HG02840 (cell line): ENCODE measurements at regions not wholly inside any gene's neighbourhood (a gene's known extent, or its start where the extent isn't known, plus 50 kb on each side); places are given as distances from the start of the nearest gene placed in this dataset.
A peak's percentile ranks its signal among the peaks of the same experiment; 100 is the strongest.

Experiments
- ATAC-seq: cut with Tn5 transposase; IDR thresholded peaks from one replicate; pipeline ENCODE4 v1.9.1; 2021; ENCODE audit warnings: mild to moderate bottlenecking, moderate library complexity, moderate number of reproducible peaks; ENCODE audit not compliant: unreplicated experiment, low FRiP score

DNA sequence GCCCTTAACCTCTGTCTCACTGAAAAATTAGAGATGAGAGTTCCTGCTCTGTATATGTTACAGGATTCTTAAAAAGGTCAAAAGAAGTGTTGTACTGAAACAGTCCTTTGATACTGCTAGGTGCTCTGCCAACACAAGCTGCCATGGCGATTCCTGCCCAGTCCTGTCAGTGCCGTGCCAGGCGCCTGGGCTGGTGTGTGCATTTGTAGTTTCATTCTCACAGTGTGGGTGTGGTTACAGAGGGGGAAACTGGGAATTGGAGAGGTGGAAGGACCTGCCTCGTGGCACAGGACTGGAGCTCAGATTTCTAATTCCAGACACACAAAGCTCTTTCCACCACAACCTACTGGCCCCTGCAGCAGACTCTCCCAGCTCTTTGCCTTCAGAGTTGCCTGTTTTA, 122.3 kb upstream of the RAB6C start:
- ATAC-seq, result no peak

DNA sequence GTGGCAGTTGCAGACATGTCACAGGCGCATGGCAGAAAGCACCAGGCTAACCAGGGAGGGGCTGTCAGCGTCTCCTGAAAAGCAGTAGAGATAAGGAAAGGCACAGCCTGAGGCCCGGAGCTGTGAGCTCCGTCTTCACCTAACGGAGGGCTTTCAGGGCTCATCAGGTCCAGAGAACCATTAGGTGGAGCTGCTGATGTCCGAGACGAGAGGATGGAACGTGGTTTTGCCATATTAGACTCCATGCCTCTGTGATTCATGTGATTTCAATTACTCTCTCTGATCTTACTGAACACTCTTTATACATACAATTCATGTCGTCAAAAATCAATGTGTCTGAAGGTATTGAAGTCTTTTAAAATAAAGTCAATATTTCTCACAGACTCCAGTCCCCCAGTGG, 120.3 kb upstream of the RAB6C start:
- no peak for ATAC-seq

DNA sequence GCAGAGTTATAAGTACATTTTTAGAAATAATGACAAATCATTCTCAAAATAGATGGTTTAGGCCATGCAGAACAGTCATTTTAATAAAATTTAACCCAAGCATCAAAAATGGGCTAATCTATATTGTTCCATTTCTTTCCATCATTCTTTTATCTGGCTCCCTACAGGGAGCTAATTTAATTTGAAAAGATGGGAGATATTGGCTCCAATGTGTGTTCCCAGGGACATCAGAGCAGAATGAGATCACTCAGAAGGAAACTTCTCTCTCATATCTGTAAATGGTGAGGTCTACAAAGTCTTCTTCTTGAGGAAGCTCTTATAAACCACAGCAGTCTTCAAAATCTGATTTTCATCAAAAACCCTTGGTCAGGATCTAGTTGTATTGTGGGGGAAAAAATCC, 119.4 kb upstream of the RAB6C start:
- ATAC-seq, result no peak

DNA sequence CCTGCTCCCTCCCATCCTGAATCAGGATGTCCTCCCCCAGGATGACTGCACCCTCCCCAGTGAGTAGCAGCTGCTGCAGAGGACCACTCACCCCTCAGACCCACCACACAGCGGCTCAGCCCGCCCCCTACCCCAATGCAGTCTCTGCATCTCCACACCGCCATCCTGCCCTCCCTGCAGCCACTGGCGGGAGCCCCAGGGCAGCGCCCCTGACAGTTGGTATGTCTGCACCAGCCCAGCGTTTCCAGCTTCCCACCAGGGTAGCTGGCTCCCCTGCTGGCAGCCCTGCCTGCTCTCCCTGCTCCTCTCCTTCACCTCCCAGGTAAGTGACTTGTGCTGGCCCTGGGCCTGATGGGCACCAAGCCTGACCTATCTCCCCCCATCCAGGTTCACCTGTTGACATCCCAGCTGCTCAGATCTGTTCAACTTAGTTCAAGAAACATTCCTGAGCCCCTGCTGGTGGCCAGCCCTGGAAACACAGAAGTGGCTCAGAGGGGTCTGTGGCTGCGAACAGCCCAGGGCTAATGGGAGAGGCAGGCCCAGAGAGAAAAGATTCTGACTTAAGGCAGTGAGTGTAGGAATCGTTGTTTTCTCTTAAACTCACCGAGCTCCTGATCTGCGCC, 117.7 kb upstream of the RAB6C start:
- ATAC-seq, result no peak

DNA sequence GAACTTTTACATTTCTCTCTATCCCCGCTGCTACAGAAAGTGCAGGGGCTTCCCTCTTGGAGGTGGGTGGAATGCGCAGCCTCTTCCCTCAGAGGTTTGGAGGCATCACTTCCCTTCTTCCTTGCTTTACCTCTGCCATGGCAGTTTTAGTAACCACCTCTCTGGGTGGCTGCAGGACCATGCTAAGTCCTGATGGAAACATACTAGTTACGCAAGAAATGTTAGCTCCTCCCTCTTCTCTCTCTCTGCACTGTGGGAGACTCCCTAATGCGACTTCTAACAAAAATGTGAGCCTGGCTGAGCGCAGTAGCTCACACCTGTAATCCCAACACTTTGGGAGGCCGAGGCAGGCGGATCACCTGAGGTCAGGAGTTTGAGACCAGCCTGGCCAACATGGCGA, 116.8 kb upstream of the RAB6C start:
- no peak for ATAC-seq

DNA sequence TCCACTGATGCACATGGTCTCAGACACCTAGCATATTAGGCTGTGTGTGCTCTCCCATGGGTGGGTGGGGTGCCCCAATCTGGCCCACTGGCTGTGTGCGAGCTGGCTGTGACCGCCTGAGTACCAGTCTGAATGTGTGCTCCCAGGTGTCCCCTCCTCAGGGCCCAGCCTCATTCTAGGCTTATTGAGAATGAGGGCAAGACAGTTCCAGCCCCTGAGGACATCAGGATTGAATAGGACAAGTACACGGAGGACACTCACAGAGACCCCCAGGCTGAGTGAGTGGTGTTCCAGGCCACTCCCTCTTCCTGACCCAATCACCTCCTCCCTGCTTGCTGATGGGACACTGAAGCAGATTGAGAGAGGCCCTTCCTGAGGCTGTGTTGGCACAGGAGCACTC, 116.1 kb upstream of the RAB6C start:
- no peak for ATAC-seq

DNA sequence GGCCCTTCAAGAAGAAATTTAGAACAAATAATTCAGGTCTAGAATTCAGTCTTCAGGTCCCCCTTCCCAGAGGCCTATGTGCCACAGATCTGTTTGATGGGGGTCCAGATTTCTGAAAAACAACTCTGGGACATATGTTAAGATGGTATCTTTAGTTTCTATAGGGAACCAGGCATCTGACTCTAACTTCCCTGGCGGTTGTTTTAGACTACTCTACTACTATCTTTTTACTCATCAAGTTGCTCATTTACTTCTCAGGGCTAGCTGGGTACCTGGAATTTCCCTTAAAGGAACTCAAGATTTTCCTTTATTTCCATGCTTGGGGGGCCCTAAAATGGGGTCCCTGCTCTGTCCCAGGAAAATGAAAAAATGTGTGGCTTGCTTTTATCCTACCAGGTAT, 114.7 kb upstream of the RAB6C start:
- no peak for ATAC-seq

DNA sequence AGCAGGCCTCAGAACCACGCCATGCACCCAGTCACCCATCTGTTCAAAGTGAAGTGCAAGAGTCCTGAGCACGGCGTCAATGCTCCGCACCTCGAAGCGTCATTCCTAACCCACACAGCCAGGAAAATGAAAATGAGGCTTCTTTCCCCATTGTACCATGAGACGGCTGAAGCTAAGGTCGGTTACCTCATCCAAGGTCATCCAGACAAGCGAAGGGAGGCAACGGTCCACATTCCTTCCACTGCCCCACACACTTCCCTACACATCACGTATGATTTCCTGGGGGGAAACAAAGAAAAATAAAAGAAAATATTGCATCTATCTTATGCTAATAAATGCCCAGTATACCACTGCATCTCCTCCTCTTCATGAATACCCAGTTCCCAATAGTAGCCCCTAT, 113.5 kb upstream of the RAB6C start:
- no peak for ATAC-seq

DNA sequence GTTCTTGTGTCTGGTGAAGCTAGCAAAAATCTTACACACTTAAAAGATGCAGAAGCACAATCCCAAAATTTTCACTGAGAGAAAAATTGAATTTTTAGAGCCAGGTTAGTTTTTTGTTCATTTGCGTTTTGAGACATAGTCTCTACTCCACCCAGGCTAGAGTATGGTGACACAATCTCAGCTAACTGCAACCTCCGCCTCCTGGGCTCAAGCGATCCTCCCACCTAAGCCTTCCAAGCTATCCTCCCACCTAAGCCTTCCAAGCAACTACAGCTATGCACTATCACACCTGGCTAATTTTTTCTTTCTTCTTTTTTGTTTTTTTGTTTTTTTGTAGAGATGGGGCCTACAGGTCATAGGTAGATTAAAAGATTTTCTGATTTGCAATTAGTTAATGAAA, 113.1 kb upstream of the RAB6C start:
- ATAC-seq, result no peak

DNA sequence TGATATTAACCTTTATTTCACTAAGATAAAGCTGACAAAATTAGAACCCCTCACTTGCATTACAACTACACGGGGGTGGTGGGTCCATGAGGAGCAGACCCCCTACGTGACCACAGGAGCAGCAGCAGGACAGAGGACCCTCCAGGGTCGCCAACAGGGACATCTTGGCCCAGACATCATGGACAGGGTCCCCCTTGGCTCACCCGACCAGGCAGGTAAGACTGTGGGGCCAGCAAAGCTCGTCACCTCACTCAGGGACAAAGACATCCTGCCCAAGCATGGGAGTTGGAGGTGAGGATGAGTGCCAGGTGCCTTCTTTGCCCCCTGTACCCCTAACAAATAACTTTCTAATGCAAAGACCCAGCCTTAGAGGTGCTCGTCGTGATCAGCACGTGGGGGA, 111.3 kb upstream of the RAB6C start:
- ATAC-seq, result no peak

DNA sequence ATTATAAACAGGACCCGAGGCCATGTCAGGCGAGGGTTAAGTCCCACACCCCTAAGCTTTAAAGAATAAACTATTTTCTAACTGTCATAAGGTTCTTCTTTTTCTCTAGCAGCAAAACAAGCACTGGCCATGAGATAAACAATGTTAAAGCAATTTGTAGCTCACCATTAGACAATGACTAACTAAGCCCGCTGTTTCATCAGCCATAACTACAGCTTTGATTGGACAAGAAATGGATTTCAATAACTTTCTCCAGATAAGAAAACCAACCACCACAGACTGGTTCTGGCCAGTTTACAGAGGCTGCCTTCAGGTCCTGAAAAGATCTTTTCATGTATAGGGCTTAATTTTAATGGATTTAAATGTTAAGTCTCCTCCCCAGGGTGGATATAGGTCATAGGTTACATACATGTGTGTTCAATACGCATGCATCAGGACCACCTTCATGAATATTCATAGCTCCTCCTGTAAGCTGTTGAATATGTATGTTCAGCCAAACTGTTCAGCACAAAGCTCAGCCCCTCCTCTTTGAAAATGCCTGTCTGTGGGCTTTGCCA, 108.7 kb upstream of the RAB6C start:
- no peak for ATAC-seq

DNA sequence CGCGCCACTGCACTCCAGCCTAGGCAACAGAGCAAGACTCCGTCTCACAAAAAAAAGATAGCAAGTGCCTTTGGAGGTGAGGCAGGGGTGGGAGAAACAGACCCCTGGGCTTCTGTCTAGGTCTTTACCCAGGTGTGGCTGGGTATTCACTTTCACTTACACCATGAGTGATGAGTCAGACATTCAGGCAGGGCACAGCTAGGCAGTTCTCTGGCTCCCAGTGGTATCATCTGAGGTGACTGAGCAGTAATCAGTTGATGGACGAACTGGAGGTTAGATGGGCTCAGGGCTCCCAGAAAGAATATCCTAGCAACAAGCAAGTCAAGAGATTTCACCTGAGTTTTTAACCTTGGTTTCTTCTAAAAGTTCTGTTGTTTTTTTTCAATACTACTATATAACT, 107.0 kb upstream of the RAB6C start:
- no peak for ATAC-seq

DNA sequence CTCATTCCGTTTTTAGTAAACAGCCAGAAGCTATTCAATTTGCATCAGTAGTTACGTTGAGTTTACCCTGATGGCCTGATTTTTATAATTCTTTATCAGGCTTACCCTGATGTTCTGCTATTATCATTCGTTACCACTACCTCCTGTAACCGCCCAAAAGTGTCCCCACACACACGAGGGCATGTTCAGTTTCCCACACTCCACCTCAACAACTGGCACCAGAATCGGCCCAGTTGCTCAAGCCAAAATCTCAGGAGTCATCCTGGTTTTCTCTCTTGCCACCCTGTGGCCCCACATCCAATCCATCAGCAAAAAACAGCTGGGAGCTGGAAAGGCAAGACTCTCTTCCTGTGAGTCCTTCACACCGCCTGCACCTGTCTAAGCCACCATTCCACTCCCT, 102.9 kb upstream of the RAB6C start:
- ATAC-seq, result no peak

DNA sequence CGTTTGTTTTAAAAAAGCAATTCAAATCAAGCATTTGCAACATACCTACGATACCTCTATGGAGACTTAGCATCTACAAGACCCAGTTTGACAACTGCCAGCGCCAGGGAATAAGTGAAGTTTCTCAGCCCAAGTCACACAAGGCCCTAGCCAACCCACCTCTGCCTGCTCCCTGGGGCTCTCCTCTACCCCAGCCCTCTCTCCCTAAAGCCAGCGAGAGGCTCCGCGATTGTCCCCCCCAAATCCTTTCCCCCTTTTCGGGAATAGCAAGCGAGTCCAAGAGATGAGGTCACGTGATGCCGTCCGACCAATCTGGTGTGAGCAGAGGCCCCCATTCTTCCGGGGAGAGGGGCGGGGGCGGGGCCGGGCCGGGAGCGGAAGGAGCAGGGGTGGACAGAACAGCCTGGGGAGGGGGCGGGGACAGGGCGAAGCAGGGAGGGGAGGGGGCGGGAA, 102.2 kb upstream of the RAB6C start:
- peak; percentile 65 for ATAC-seq

DNA sequence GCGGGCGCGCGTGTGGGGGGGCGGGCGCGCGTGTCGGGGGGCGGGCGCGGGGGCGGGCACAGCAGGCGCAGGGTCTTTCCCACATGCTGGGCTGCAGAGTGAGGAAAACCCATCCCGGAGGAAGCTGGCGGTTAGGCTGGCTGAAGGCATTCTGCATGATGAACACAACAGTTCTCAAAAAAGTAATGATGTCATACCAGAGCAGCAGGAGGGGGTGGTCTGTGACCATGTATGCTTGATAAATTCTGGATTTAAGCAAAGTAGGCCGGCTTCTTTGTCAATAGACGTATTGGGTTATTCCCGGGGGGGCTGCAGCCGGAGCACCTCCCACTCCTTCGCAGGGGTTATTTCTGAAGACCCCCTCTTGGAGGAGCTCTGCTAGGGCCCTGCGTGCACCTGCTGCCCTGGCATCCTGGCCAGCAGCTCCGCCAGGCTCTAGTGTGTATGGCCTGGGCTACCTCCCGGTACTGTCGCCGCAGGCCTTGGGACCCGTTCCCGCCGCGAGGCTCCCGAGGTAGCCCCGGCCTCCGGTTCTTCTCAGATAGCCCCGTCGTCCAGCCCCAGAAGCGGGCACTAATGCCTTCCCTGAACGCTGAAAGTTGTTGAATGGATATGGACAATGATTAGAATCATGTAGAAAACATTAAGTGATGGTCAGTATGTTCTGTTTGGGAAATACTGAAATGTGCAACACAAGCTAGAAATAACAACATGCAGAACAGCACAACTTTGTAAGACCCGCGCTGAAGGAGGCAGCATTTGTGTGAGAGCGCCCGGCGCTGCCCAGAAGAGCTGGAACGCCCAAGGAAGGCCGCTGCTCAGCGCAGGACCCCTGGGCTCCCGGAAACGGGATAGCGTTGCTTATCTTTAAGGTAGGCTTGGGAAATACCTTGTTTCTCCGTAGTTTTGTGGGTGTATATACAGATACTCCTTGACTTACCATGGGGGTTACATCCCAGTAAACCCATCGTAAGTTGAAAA, 101.4 kb upstream of the RAB6C start:
- ATAC-seq, result peak; percentile 26

DNA sequence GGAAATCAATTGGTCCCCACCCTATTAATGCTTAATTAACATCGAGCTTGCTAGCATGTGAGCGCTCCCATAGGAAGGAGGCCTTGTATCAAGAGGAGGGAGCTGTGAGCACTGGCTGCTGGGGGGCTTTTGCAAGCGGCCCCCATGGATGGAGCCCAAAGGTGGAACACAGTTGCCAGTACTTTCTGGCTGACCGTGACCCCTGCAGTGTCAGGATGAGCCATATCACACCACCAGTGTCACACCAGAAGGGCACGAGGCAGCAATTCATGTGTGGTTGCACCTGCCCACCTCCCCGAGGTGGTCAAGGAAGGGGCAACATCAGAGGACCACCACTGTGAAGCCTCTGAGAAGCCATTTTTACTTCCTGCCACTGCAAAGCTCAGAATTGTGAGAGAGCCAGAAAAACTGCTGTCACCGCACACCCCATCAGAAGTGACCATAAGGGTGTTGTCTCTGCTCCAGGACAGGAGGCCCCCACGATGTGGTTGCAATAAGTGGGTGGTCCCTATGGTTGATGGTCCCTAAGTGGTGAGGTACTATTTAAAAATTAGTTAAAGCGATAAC, 99.8 kb upstream of the RAB6C start:
- no peak for ATAC-seq

DNA sequence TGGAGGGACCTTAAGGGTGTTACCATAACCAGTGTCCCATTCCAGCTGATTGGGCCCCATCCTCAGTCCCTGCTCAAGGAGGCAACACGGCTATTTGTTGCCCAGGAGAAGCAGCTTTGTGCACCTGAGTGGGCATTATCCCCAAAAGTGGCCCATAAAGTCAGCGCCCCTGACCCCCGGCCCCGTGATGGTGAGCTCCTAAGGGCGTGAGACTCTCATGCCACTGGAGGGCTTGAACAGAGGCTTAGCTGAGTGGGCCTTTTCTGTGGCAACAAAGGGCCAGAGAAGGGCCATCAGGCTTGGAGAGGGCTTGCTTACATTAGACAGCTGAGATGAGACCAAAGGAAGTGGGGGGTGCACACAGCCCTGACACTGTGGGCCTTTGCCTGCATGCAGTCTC, 99.2 kb upstream of the RAB6C start:
- no peak for ATAC-seq

DNA sequence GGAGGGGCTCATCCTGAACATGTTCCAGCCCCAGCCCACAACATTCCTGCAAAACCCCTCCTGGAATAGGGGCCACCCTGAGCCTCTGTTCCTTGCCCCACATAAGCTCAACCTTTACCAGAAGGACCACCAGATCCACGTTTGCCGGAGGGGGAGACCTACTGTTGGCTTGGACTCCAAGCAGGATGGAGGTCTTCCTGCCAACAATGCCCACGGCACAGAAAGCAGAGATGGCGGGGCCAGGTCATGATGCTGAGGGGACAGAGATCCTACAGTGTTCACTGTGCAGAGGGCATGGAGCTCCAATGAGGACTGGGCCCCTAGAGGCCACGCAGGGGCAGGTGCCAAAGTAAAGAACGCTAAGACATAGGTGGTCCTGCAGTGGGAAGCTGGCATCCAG, 98.5 kb upstream of the RAB6C start:
- ATAC-seq, result no peak

DNA sequence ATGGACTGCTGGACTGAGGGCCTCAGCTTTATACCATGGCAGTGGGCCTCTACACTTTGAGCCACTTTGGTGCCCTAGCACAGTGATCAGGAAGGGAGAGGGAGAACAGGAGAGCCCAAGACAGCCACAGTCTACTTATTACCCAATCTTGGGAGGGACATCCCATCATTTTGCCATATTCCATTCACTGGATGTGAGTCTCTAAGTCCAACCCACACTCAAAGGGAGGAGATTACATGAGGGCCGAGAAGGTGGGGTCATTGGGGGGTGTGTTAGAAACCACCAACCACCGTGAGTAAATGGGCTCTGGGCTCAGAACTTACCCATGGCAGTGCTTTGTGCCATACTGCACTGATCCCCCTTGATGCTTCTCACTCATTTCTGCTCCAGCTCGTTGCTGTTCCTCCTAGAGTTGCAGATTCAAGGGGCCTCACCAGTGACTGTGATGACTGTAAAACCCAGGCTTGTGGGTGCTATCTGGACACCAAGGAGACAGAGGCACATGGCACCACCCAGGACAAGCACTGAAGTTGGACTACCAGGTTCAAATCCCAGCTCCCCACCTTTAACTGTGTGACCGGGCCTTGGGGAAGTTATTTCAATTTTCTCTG, 97.6 kb upstream of the RAB6C start:
- ATAC-seq, result no peak

DNA sequence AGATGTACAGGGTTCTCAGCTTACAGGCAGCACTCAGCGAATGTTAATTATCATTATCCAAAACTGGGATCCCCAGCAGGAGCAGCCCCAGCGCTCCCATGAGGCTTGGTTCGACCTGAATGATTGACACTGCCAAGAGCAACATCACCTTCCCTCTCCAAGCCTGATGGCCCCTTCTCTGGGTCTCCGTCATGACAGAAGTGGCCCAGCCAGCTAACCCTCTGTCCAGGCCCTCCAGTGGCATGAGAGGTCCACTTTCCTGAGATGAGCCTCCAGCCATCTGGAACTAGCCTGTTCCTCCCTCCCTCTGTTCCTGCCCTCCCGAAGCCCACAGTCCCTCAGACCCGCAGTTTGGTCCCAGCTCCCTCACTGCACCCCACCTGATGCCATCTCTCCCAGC, 97.0 kb upstream of the RAB6C start:
- ATAC-seq, result no peak

DNA sequence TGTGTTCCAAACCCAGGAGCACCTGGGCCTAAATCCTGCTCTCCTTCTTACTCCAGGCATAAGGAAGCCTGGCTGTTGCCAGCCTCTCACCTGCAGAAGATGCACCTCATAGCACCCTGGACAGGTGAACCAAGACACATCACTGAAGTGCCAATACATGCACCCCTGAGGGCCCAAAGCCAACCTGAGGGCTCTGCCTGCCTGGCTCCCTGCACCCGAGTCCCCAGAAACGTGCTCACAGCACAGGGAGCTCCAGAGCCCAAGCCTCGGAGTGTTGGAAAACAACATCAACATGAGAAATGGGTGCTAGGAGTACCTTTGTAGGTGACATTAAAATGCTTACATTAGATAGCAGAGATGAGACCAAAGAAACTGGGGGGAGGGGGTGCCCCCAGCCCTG, 96.3 kb upstream of the RAB6C start:
- no peak for ATAC-seq
